CD4-positive, alpha-beta memory T cell (primary cell): ENCODE measurements at regions not wholly inside any gene's neighbourhood (a gene's known extent, or its start where the extent isn't known, plus 50 kb on each side); places are given as distances from the start of the nearest gene placed in this dataset.
A peak's percentile ranks its signal among the peaks of the same experiment; 100 is the strongest.

Source experiments
- CTCF ChIA-PET: fragments of 350-600 bp; sonication (Branson Sonifier 250); formaldehyde crosslinking; loops from one replicate; lab custom pipeline; 2021; ENCODE audit warnings: inconsistent platforms; ENCODE audit not compliant: partially characterized antibody; lab: Charles Lee
- POLR2A ChIA-PET: fragments of 350-600 bp; sonication (Branson Sonifier 250); formaldehyde crosslinking; loops from one replicate; lab custom pipeline; 2021; ENCODE audit not compliant: partially characterized antibody; lab: Charles Lee
- DNase-seq, 5 donors: peaks; one replicate each; pipeline versions ENCODE4 v3.0.0 to v3.0.0-alpha.2; 2020 to 2022; ENCODE audit warnings: mixed read lengths in 1 of 5
- H3K27ac ChIP-seq: one replicate; pipeline ENCODE4 v1.7.0; 2013; ENCODE audit warnings: low read depth, low read length
- H3K27me3 ChIP-seq: 2 replicates; pipeline ENCODE4 v1.7.0; 2013; ENCODE audit warnings: mild to moderate bottlenecking, low read length, moderate library complexity; ENCODE audit not compliant: insufficient read depth
- H3K36me3 ChIP-seq: 2 replicates; pipeline ENCODE4 v1.7.0; 2013; ENCODE audit warnings: mild to moderate bottlenecking, low read length, moderate library complexity; ENCODE audit not compliant: insufficient read depth
- H3K4me1 ChIP-seq: 2 replicates; pipeline ENCODE4 v1.7.0; 2013; ENCODE audit warnings: mild to moderate bottlenecking, low read length, moderate library complexity; ENCODE audit not compliant: insufficient read depth
- H3K4me3 ChIP-seq, 2 donors: one replicate each; pipeline ENCODE4 v1.7.0; 2013; ENCODE audit warnings: low read length in 2 of 2, mild to moderate bottlenecking in 1 of 2
- H3K9me3 ChIP-seq, 2 donors: one replicate each; pipeline ENCODE4 v1.7.0; 2013; ENCODE audit warnings: low read length in 2 of 2, control low read depth in 1 of 2; ENCODE audit not compliant: control insufficient read depth in 1 of 2
- H3K27ac Mint-ChIP-seq, 7 donors: one replicate each; pipeline ENCODE4 v1.8.0; 2020 to 2021; ENCODE audit warnings: mixed read lengths in 7 of 7, mild to moderate bottlenecking in 6 of 7, inconsistent platforms in 3 of 7, moderate library complexity in 3 of 7
- H3K27me3 Mint-ChIP-seq, 2 donors: one replicate each; pipeline ENCODE4 v1.8.0; 2020 to 2021; ENCODE audit warnings: mixed read lengths in 2 of 2
- H3K36me3 Mint-ChIP-seq, 2 donors: one replicate each; pipeline ENCODE4 v1.8.0; 2020 to 2021; ENCODE audit warnings: mixed read lengths in 2 of 2, inconsistent platforms in 1 of 2, mild to moderate bottlenecking in 1 of 2
- H3K4me1 Mint-ChIP-seq, 4 donors: one replicate each; pipeline ENCODE4 v1.8.0; 2020 to 2021; ENCODE audit warnings: mixed read lengths in 4 of 4, mild to moderate bottlenecking in 1 of 4
- H3K4me3 Mint-ChIP-seq, 8 donors: one replicate each; pipeline ENCODE4 v1.8.0; 2020 to 2021; ENCODE audit warnings: mixed read lengths in 8 of 8, mild to moderate bottlenecking in 7 of 8, moderate library complexity in 6 of 8, inconsistent platforms in 3 of 8
- H3K9me3 Mint-ChIP-seq, 8 donors: one replicate each; pipeline ENCODE4 v1.8.0; 2020 to 2021; ENCODE audit warnings: mixed read lengths in 8 of 8, mild to moderate bottlenecking in 5 of 8, inconsistent platforms in 3 of 8, moderate library complexity in 1 of 8
- intact Hi-C: fragments of 100-400 bp; cut with micrococcal nuclease; formaldehyde crosslinking; loops from one replicate; pipeline ENCODE4 v1.15.1; 2023

- Histone ChIP-seq H3K27me3 (no peaks in the 10 kb centered on the region), H3K4me1 (no peaks in the 10 kb centered on the region), H3K36me3 (no peaks in the 10 kb centered on the region), H3K4me3 (no peak overlapping the region), H3K9me3 (no peaks in the 10 kb centered on the region), H3K27ac (no peak overlapping the region)
- intact Hi-C loops, result no loop called here
- no peaks in the 10 kb centered on the region for H3K4me1 Mint-ChIP-seq
- peaks cover 0 to 2% of the 10 kb centered on the region in 2 donors for H3K27me3 Mint-ChIP-seq
- DNase-seq, result no peak
- no peaks in the 10 kb centered on the region for H3K36me3 Mint-ChIP-seq
- no peak overlapping the region for H3K27ac Mint-ChIP-seq
- H3K4me3 Mint-ChIP-seq, result no peak overlapping the region
- ChIA-PET POLR2A (no interaction called here), CTCF (no interaction called here)
- peaks cover 0 to 5% (median 0%) of the 10 kb centered on the region in 8 donors for H3K9me3 Mint-ChIP-seq
Measured at GRCh38 chr1:57996400-57996799, 550.1 kb downstream of the OMA1 start.

GRCh38 chr1:57991289-57991688 lies 555.2 kb downstream of the OMA1 start:
- Mint-ChIP-seq H3K36me3 (no peaks in the 10 kb centered on the region), H3K4me3 (no peak overlapping the region), H3K4me1 (peaks cover 0 to 7% (median 3%) of the 10 kb centered on the region in 4 donors), H3K9me3 (peaks cover 0 to 2% (median 0%) of the 10 kb centered on the region in 8 donors), H3K27ac (no peak overlapping the region), H3K27me3 (peaks cover 0 to 1% of the 10 kb centered on the region in 2 donors)
- DNase-seq, result no peak
- Histone ChIP-seq H3K27me3 (no peaks in the 10 kb centered on the region), H3K4me3 (no peak overlapping the region), H3K27ac (no peak overlapping the region), H3K4me1 (no peaks in the 10 kb centered on the region), H3K9me3 (no peaks in the 10 kb centered on the region), H3K36me3 (no peaks in the 10 kb centered on the region)
- CTCF ChIA-PET, result no interaction called here
- POLR2A ChIA-PET, result no interaction called here
- intact Hi-C loops, result no loop called here

GRCh38 chr1:57989877-57990276 lies 556.6 kb downstream of the OMA1 start:
- Mint-ChIP-seq H3K4me3 (no peak overlapping the region), H3K36me3 (no peaks in the 10 kb centered on the region), H3K27me3 (peaks cover 0 to 1% of the 10 kb centered on the region in 2 donors), H3K4me1 (peaks cover 0 to 13% (median 3%) of the 10 kb centered on the region in 4 donors), H3K27ac (no peak overlapping the region), H3K9me3 (peaks cover 0 to 2% (median 0%) of the 10 kb centered on the region in 8 donors)
- CTCF ChIA-PET, result no interaction called here
- Histone ChIP-seq H3K9me3 (no peaks in the 10 kb centered on the region), H3K36me3 (no peaks in the 10 kb centered on the region), H3K27me3 (no peaks in the 10 kb centered on the region), H3K4me3 (no peak overlapping the region), H3K27ac (no peak overlapping the region), H3K4me1 (no peaks in the 10 kb centered on the region)
- DNase-seq, result no peak
- POLR2A ChIA-PET, result no interaction called here
- intact Hi-C loops, result no loop called here

GRCh38 chr1:57987523-57987922 lies 559.0 kb downstream of the OMA1 start:
- H3K9me3 ChIP-seq, result no peaks in the 10 kb centered on the region
- H3K27me3 ChIP-seq, result no peaks in the 10 kb centered on the region
- no peak overlapping the region for H3K27ac Mint-ChIP-seq
- intact Hi-C loops, result no loop called here
- no peak overlapping the region for H3K4me3 Mint-ChIP-seq
- CTCF ChIA-PET, result no interaction called here
- POLR2A ChIA-PET, result no interaction called here
- no peaks in the 10 kb centered on the region for H3K36me3 ChIP-seq
- no peaks in the 10 kb centered on the region for H3K36me3 Mint-ChIP-seq
- peaks cover 0 to 13% (median 3%) of the 10 kb centered on the region in 4 donors for H3K4me1 Mint-ChIP-seq
- no peak overlapping the region for H3K4me3 ChIP-seq
- no peaks in the 10 kb centered on the region for H3K4me1 ChIP-seq
- DNase-seq, result no peak
- peaks cover 0 to 2% (median 0%) of the 10 kb centered on the region in 8 donors for H3K9me3 Mint-ChIP-seq
- peaks cover 0 to 1% of the 10 kb centered on the region in 2 donors for H3K27me3 Mint-ChIP-seq
- no peak overlapping the region for H3K27ac ChIP-seq

- Histone ChIP-seq H3K9me3 (no peaks in the 10 kb centered on the region), H3K27me3 (no peaks in the 10 kb centered on the region), H3K4me3 (no peak overlapping the region), H3K4me1 (no peaks in the 10 kb centered on the region), H3K36me3 (no peaks in the 10 kb centered on the region), H3K27ac (no peak overlapping the region)
- ChIA-PET CTCF (no interaction called here), POLR2A (no interaction called here)
- no peak for DNase-seq
- H3K27me3 Mint-ChIP-seq, result peaks cover 0 to 1% of the 10 kb centered on the region in 2 donors
- H3K9me3 Mint-ChIP-seq, result peaks cover 0 to 2% (median 0%) of the 10 kb centered on the region in 8 donors
- H3K4me3 Mint-ChIP-seq, result peak overlapping the region in 1 of 8 donors; percentile 18
- H3K27ac Mint-ChIP-seq, result no peak overlapping the region
- no peaks in the 10 kb centered on the region for H3K36me3 Mint-ChIP-seq
- peaks cover 0 to 13% (median 3%) of the 10 kb centered on the region in 4 donors for H3K4me1 Mint-ChIP-seq
- intact Hi-C loops, result no loop called here
Measured at GRCh38 chr1:57986432-57986831, 560.1 kb downstream of the OMA1 start.

GRCh38 chr1:57984277-57984676 lies 560.4 kb upstream of the DAB1 start:
- H3K36me3 Mint-ChIP-seq, result no peaks in the 10 kb centered on the region
- H3K36me3 ChIP-seq, result no peaks in the 10 kb centered on the region
- intact Hi-C loops, result no loop called here
- ChIA-PET POLR2A (no interaction called here), CTCF (no interaction called here)
- peaks cover 0 to 13% (median 3%) of the 10 kb centered on the region in 4 donors for H3K4me1 Mint-ChIP-seq
- no peaks in the 10 kb centered on the region for H3K9me3 ChIP-seq
- H3K4me3 ChIP-seq, result no peak overlapping the region
- no peak overlapping the region for H3K27ac ChIP-seq
- H3K4me3 Mint-ChIP-seq, result no peak overlapping the region
- H3K27me3 Mint-ChIP-seq, result no peaks in the 10 kb centered on the region
- no peaks in the 10 kb centered on the region for H3K4me1 ChIP-seq
- H3K27ac Mint-ChIP-seq, result no peak overlapping the region
- no peak for DNase-seq
- H3K9me3 Mint-ChIP-seq, result peaks cover 0 to 2% (median 0%) of the 10 kb centered on the region in 8 donors
- no peaks in the 10 kb centered on the region for H3K27me3 ChIP-seq

- intact Hi-C loops, result no loop called here
- Mint-ChIP-seq H3K4me1 (peaks cover 0 to 13% (median 3%) of the 10 kb centered on the region in 4 donors), H3K36me3 (no peaks in the 10 kb centered on the region), H3K27ac (no peak overlapping the region), H3K9me3 (peaks cover 0 to 8% (median 1%) of the 10 kb centered on the region in 8 donors), H3K27me3 (no peaks in the 10 kb centered on the region), H3K4me3 (no peak overlapping the region)
- Histone ChIP-seq H3K36me3 (no peaks in the 10 kb centered on the region), H3K27me3 (no peaks in the 10 kb centered on the region), H3K4me3 (no peak overlapping the region), H3K4me1 (no peaks in the 10 kb centered on the region), H3K27ac (no peak overlapping the region), H3K9me3 (no peaks in the 10 kb centered on the region)
- POLR2A ChIA-PET, result no interaction called here
- CTCF ChIA-PET, result no interaction called here
- DNase-seq, result no peak
Measured at GRCh38 chr1:57983441-57983840, 559.6 kb upstream of the DAB1 start.

GRCh38 chr1:57982852-57983251 lies 559.0 kb upstream of the DAB1 start:
- Mint-ChIP-seq H3K27ac (no peak overlapping the region), H3K36me3 (no peaks in the 10 kb centered on the region), H3K4me3 (no peak overlapping the region), H3K9me3 (peaks cover 0 to 14% (median 1%) of the 10 kb centered on the region in 8 donors), H3K4me1 (peaks cover 0 to 13% (median 3%) of the 10 kb centered on the region in 4 donors), H3K27me3 (no peaks in the 10 kb centered on the region)
- Histone ChIP-seq H3K4me1 (no peaks in the 10 kb centered on the region), H3K36me3 (no peaks in the 10 kb centered on the region), H3K4me3 (no peak overlapping the region), H3K27ac (no peak overlapping the region), H3K27me3 (no peaks in the 10 kb centered on the region), H3K9me3 (no peaks in the 10 kb centered on the region)
- ChIA-PET POLR2A (no interaction called here), CTCF (no interaction called here)
- DNase-seq, result no peak
- intact Hi-C loops, result no loop called here
